HG03460 (cell line): ENCODE measurements at regions not wholly inside any gene's neighbourhood (a gene's known extent, or its start where the extent isn't known, plus 50 kb on each side); places are given as distances from the start of the nearest gene placed in this dataset.

Source experiments
- ATAC-seq: cut with Tn5 transposase; IDR thresholded peaks from one replicate; pipeline ENCODE4 v1.9.1; 2021; ENCODE audit not compliant: unreplicated experiment

- ATAC-seq, result no peak
Measured at GRCh38 chr1:59078070-59078800, 218.7 kb upstream of the FGGY start.

- ATAC-seq, result no peak
Measured at GRCh38 chr1:59078866-59079265, 218.0 kb upstream of the FGGY start.

- ATAC-seq, result no peak
Measured at GRCh38 chr1:59079434-59080140, 217.3 kb upstream of the FGGY start.

- ATAC-seq, result no peak
Measured at GRCh38 chr1:59081181-59081580, 215.7 kb upstream of the FGGY start.

- no peak for ATAC-seq
Measured at GRCh38 chr1:59081795-59082194, 215.1 kb upstream of the FGGY start.

GRCh38 chr1:59083946-59084865, 212.7 kb upstream of the FGGY start:
- ATAC-seq, result no peak

GRCh38 chr1:59085101-59085500, 211.8 kb upstream of the FGGY start:
- ATAC-seq, result no peak

- ATAC-seq, result no peak
Measured at GRCh38 chr1:59089036-59089798, 207.7 kb upstream of the FGGY start.

- ATAC-seq, result no peak
Measured at GRCh38 chr1:59089922-59090457, 206.9 kb upstream of the FGGY start.

GRCh38 chr1:59092126-59092525, 204.8 kb upstream of the FGGY start:
- no peak for ATAC-seq

- ATAC-seq, result no peak
Measured at GRCh38 chr1:59094001-59094400, 202.9 kb upstream of the FGGY start.

GRCh38 chr1:59096501-59096900, 200.4 kb upstream of the FGGY start:
- no peak for ATAC-seq

- ATAC-seq, result no peak
Measured at GRCh38 chr1:59098655-59099054, 198.2 kb upstream of the FGGY start.

GRCh38 chr1:59100708-59101374, 196.1 kb upstream of the FGGY start:
- no peak for ATAC-seq

- ATAC-seq, result no peak
Measured at GRCh38 chr1:59101518-59101917, 195.4 kb upstream of the FGGY start.

GRCh38 chr1:59103457-59103856, 193.4 kb upstream of the FGGY start:
- ATAC-seq, result no peak

- ATAC-seq, result no peak
Measured at GRCh38 chr1:59104191-59104760, 192.6 kb upstream of the FGGY start.

GRCh38 chr1:59105548-59106507, 191.1 kb upstream of the FGGY start:
- no peak for ATAC-seq

- no peak for ATAC-seq
Measured at GRCh38 chr1:59107516-59107915, 189.4 kb upstream of the FGGY start.
